ENCODE measurements at regions not wholly inside any gene's neighbourhood (a gene's known extent, or its start where the extent isn't known, plus 50 kb on each side); places are given as distances from the start of the nearest gene placed in this dataset.

DNA sequence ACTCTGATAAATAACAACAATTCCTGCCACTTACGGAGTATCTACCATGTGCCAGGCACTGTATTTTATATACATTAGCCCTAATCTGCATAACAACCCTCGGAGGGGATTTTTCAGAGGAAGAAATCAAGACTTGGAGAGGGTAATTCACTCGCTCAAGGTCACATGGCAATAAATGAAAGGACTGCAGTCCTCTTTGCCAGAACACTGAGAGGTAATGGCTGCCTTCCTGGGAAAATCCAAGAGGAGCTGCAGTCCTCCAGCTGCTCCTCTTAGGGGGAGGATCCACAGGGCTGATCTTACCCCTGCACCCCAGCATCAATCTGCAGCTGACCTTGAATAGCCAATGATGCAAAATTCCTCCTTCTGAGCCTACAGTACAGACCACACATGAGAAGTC is 114.1 kb upstream of the RPL38 start:
- TF ChIP-seq REST (IDR thresholded peaks at IDR 0.05; ENCODE audit: insufficient read depth in 1 of 2, low read depth in 2 of 2, low read length in 2 of 2) (no peak), SIN3A (IDR thresholded peaks at IDR 0.05; ENCODE audit: borderline replicate concordance, insufficient read depth, low read length) (no peak), FOXP2 (optimal IDR thresholded peaks at IDR 0.05; ENCODE audit: borderline replicate concordance, extremely low read depth, extremely low read length, insufficient read depth) (no peak), TAF1 (IDR thresholded peaks at IDR 0.05; ENCODE audit: borderline replicate concordance, insufficient read depth, low read length) (no peak), POLR2AphosphoS5 (IDR thresholded peaks at IDR 0.05; ENCODE audit: low read depth, low read length) (no peak)

GRCh38 chr17:74089869-74090464 is 113.5 kb upstream of the RPL38 start:
- TF ChIP-seq REST (IDR thresholded peaks at IDR 0.05; ENCODE audit: insufficient read depth in 1 of 2, low read depth in 2 of 2, low read length in 2 of 2) (no peak), SIN3A (IDR thresholded peaks at IDR 0.05; ENCODE audit: borderline replicate concordance, insufficient read depth, low read length) (no peak), TAF1 (IDR thresholded peaks at IDR 0.05; ENCODE audit: borderline replicate concordance, insufficient read depth, low read length) (no peak), POLR2AphosphoS5 (IDR thresholded peaks at IDR 0.05; ENCODE audit: low read depth, low read length) (no peak), FOXP2 (optimal IDR thresholded peaks at IDR 0.05; ENCODE audit: borderline replicate concordance, extremely low read depth, extremely low read length, insufficient read depth) (no peak)

DNA sequence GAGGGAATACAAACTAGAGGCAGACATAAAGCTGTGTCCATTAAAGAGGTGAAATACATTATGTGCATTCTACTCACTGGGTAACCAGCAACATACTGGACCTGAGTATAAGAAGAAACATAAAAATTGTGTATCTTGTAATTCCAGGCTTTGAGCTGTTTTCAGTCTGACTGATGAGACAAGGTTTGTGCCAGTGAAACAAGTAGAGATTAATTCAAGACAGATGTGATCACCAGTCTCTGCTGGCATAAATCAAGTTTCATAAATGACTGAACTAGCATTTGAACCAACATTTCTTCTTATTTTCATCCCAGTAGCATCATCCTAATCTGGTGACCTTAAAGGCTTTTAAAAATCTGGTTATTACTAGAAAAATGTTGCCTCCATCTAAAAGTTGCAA is 108.8 kb upstream of the RPL38 start:
- TF ChIP-seq FOXP2 (optimal IDR thresholded peaks at IDR 0.05; ENCODE audit: borderline replicate concordance, extremely low read depth, extremely low read length, insufficient read depth), result no peak
- no peak for TF ChIP-seq TAF1 (IDR thresholded peaks at IDR 0.05; ENCODE audit: borderline replicate concordance, insufficient read depth, low read length)
- no peak for TF ChIP-seq POLR2AphosphoS5 (IDR thresholded peaks at IDR 0.05; ENCODE audit: low read depth, low read length)
- no peak for TF ChIP-seq REST (IDR thresholded peaks at IDR 0.05; ENCODE audit: insufficient read depth in 1 of 2, low read depth in 2 of 2, low read length in 2 of 2)

GRCh38 chr17:74096456-74096855 is 107.0 kb upstream of the RPL38 start:
- TF ChIP-seq FOXP2 (optimal IDR thresholded peaks at IDR 0.05; ENCODE audit: borderline replicate concordance, extremely low read depth, extremely low read length, insufficient read depth), result no peak
- TF ChIP-seq POLR2AphosphoS5 (IDR thresholded peaks at IDR 0.05; ENCODE audit: low read depth, low read length), result no peak
- no peak for TF ChIP-seq TAF1 (IDR thresholded peaks at IDR 0.05; ENCODE audit: borderline replicate concordance, insufficient read depth, low read length)
- TF ChIP-seq REST (IDR thresholded peaks at IDR 0.05; ENCODE audit: insufficient read depth in 1 of 2, low read depth in 2 of 2, low read length in 2 of 2), result no peak

All from PFSK-1 (cell line).